AG09309 (cell line): ENCODE measurements at regions not wholly inside any gene's neighbourhood (a gene's known extent, or its start where the extent isn't known, plus 50 kb on each side); places are given as distances from the start of the nearest gene placed in this dataset.

Experiments
- DNase-seq: peaks from one replicate; pipeline ENCODE4 v3.0.0-alpha.2; 2010; ENCODE audit warnings: low read depth
- H3K4me3 ChIP-seq: 2 replicates; pipeline ENCODE4 v1.5.1; 2011; ENCODE audit warnings: mild to moderate bottlenecking, low read depth, low read length, moderate library complexity; ENCODE audit not compliant: control insufficient read depth
- TF ChIP-seq, protein P1 (sequence below): IDR thresholded peaks from 2 replicates; pipeline ENCODE4 v1.5.1; 2011; ENCODE audit warnings: mild to moderate bottlenecking, low read depth, low read length, inconsistent platforms; ENCODE audit not compliant: insufficient read depth, control insufficient read depth; ENCODE audit errors: missing control alignments

DNA sequence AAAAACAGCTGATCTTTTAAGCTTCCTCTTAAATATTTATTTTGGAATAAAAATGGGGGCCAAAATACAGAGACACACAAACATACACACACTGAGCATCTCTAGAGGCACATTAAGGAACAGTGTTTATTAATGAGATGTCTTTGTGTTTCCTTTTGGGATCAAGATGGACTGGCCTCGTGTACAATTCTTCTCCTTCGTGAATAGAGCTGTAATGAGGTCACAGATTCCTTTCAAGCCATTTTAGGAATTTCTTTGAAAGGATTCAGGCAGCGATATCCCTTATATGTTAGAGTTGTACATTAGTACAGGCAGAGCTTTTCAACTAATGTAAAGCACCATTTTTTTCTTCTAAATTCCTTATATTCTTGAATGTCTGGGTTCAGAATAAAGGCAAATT is 295.7 kb downstream of the CHRM3 start:
- no peak for DNase-seq
- H3K4me3 ChIP-seq, result no peak overlapping the region
- TF ChIP-seq, protein P1, sequence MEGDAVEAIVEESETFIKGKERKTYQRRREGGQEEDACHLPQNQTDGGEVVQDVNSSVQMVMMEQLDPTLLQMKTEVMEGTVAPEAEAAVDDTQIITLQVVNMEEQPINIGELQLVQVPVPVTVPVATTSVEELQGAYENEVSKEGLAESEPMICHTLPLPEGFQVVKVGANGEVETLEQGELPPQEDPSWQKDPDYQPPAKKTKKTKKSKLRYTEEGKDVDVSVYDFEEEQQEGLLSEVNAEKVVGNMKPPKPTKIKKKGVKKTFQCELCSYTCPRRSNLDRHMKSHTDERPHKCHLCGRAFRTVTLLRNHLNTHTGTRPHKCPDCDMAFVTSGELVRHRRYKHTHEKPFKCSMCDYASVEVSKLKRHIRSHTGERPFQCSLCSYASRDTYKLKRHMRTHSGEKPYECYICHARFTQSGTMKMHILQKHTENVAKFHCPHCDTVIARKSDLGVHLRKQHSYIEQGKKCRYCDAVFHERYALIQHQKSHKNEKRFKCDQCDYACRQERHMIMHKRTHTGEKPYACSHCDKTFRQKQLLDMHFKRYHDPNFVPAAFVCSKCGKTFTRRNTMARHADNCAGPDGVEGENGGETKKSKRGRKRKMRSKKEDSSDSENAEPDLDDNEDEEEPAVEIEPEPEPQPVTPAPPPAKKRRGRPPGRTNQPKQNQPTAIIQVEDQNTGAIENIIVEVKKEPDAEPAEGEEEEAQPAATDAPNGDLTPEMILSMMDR, result no peak

GRCh38 chr1:239682960-239683359 is 296.6 kb downstream of the CHRM3 start:
- H3K4me3 ChIP-seq, result no peak overlapping the region
- no peak for DNase-seq
- TF ChIP-seq, protein P1, result no peak

GRCh38 chr1:239686386-239686785 is 300.0 kb downstream of the CHRM3 start:
- no peak overlapping the region for H3K4me3 ChIP-seq

DNA sequence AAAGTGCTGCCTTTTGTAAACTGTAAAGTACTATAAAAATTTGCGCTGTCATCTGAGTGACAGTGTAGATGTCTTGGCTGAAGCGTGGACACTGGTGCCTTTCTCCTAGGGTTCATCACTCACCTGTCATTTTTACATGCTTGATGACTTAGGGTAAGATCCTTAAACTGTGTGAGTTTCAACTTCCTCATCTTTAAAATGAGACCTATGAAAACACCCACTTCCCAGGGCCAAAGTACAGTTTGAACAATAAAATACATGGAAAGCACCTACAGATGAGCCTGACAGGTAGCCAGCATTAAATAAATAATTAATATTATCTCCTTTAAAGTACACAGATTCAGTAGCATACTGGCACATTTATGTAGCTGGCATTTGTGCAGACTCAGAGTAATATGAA is 309.9 kb downstream of the CHRM3 start:
- TF ChIP-seq, protein P1, result no peak
- no peak overlapping the region for H3K4me3 ChIP-seq

More at GRCh38 chr1:239686386-239686785, 300.0 kb downstream of the CHRM3 start:
- DNase-seq, result no peak
- TF ChIP-seq, protein P1, result no peak

GRCh38 chr1:239700667-239701066 is 314.3 kb downstream of the CHRM3 start:
- H3K4me3 ChIP-seq, result no peak overlapping the region
- no peak for DNase-seq
- TF ChIP-seq, protein P1, result no peak

More for the DNA sequence above, 309.9 kb downstream of the CHRM3 start:
- DNase-seq, result no peak

DNA sequence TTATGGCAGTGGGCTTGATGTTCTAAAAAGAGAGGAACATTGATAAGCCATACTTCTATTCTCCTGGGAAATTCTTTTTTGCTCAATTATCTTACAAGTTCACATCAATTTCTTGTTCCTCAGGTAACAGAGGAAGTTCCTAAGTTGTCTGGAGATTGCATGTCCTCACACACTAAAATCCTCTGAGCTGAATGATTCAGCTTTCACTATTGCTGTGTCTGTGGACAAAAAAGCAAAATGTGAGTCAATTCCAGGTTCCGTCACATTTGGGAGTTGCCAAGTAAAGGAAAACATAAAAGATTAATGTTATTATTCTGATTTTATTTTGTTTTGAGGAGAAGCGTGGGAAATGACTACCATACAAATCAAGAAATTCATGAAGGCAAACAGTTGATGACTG is 316.7 kb downstream of the CHRM3 start:
- DNase-seq, result no peak
- TF ChIP-seq, protein P1, result no peak
- H3K4me3 ChIP-seq, result no peak overlapping the region
